GM18507 (cell line): ENCODE measurements at regions not wholly inside any gene's neighbourhood (a gene's known extent, or its start where the extent isn't known, plus 50 kb on each side); places are given as distances from the start of the nearest gene placed in this dataset.
A peak's percentile ranks its signal among the peaks of the same experiment; 100 is the strongest.

ENCODE experiments used
- DNase-seq: peaks from one replicate; pipeline ENCODE4 v3.0.0; 2011; ENCODE audit warnings: low read depth; ENCODE audit not compliant: insufficient read length; ENCODE audit errors: extremely low spot score
- FAIRE-seq: peaks from 2 replicates; lab custom pipeline; 2011; peaks lifted over from hg19 to GRCh38; lab: Jason Lieb, UNC

DNA sequence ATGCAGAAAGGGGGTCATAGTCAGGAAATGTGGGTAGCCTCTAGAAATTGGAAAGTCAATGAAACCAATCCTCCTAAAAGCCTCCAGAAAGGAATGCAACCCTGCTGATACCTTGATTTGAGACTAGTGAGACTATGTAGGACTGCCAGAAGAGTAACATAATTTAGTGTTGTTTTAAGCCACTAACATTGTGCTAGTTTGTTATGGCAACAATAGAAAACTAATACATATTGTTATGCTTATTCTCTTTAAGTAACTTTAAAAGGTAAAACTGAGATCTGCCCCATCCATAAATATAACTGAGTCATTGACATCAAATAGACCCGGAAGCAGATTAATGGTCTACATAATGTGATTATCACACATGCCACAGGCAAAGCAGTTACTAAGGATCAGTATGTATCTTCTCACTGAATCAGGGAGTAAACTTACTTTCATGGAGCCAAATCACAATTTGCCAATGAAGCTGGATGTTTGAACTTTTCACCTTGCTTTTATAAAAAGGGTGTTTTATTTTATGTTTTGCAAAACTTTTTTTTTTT lies 146.4 kb upstream of the TMEM106B start:
- DNase-seq = no peak
- FAIRE-seq = no peak

DNA sequence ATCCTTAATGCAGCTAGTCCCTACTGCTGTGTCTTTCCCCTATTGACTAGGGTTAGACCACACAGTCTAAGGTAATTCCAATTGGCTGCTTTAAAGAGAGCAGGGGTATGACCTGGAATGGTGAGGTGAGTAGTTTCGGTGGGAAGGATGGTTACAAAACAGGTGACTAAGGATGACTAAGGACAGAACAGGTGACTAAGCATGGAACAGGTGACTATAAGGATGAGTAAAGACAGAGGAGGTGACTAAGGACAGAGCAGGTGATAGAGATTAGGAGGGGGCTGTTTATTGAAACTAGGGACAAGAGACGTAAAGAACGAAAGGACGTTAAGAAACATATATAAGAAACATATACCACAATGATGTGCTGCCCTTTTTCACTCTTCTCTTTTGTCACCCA lies 145.1 kb upstream of the TMEM106B start:
- FAIRE-seq (no peak), DNase-seq (no peak)

DNA sequence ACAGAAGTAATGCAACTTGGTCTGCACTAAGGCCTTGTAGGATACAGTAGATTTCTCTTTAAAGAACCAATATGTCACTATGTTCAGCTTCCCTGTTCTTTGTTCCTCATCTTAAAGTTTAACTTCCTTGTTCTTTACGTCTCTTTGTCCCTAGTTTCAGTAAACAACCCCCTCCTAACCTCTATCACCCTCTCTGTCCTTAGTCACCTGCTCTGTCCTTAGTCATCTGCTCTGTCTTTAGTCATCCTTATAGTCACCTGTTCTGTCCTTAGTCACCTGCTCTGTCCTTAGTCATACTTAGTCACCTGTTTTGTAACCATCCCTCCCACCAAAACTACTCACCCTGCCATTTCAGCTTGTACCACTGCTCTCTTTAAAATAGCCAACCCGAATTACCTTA lies 144.6 kb upstream of the TMEM106B start:
- no peak for FAIRE-seq

DNA sequence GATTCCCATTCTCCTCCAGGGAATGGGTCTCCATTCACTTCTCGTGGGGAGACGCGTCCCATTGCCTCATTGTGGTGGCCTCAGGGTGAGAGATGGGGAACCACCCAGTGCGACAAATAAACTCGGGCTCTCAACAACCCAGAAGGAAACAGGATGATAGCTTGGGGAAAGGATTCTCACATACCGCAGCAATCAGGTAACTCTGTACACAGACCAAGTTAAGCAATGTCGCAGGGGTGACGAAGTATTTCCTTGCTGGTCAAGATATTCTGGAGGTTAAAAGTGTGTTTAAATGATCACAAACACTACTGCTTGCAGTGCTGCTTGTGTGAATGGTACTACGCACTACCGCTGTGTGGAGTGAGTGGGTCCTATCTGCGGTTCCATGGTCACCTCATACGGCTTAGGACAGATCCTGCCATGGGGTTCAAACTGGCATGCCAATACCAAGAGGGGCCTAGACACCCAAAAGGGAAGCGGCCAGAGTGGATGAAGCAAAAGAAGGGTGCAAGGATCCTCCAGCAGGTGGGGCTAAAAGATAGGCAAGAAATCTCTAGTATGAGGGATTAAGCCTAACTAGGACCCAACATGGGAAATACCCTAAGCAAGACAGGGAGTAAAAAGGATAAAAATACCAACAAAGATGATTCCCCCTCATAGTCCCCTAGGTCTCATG lies 143.8 kb upstream of the TMEM106B start:
- FAIRE-seq = peak; percentile 60
- DNase-seq = peak; percentile 1

More for the DNA sequence above, 144.6 kb upstream of the TMEM106B start:
- DNase-seq = no peak

DNA sequence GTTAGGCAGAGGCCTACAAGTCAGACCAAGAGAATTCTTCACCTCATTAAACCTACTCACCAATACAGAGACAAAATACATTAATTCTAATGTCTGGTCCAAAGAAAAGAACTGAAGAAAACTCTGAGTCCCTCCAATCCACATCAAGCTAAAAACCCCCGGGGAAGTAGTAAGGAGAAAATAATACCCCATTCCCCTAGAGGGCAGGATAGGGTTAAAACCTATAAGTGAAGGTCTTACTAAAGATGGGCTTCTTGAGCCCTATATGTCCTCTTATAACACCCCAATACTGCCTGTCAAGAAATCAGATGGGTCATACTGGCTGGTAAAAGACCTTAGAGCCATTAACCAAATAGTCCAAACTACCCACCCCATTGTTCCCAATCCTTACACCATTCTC lies 141.3 kb upstream of the TMEM106B start:
- FAIRE-seq = no peak
- DNase-seq = no peak

DNA sequence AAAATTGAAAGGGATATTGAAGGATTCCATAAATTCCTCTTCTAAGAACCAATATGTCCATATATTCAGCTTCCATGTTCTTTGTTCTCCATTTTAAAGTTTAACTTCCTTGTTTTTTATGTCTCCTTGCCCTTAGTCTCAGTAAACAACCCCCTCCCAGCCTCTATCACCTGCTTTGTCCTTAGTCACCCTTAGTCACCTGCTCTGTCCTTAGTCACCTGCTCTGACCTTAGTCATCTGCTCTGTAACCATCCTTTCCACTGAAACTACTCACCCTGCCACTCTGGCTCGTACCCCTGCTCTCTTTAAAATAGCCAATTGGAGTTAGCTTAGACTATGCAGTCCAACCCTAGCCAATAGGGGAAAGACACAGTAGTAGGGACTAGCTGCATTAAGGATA lies 136.2 kb upstream of the TMEM106B start:
- DNase-seq = no peak
- no peak for FAIRE-seq

DNA sequence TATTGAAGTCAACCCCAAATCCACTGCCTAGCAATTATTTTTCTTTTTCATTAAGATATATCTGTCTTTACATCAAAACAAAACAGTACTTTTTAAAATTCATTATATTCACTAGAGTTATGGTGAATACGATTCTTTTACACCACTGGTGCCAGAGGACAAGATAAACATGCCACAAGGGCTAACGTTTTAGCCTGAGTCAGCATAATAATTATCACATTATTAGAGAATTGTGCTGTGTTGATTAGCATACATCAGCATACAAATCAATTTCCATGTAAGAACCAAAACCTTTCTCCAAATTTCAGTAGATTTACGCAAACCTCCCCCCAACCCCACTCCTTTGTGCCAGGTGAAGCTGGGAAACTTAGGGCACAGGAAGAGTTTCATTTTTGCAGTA lies 131.1 kb upstream of the TMEM106B start:
- DNase-seq (no peak), FAIRE-seq (no peak)

DNA sequence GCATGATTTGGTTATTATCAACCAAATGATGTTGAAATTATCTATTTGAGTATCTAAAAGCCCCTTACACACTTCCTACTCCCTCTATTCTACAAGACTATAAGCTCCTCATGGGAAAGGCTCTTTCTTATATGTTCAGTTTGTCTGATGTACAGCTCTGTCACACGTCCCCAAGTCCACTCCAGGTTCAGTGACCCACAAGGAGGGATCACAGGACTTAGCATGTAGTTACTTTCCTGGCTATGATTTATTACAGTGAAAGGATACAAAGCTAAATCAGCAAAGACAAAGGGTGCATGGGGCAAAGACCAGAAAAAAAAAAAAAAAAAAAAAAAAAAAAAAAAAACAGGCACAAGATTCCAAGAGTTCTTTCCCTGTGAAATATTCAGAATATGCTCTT lies 125.6 kb upstream of the TMEM106B start:
- DNase-seq (no peak), FAIRE-seq (no peak)

DNA sequence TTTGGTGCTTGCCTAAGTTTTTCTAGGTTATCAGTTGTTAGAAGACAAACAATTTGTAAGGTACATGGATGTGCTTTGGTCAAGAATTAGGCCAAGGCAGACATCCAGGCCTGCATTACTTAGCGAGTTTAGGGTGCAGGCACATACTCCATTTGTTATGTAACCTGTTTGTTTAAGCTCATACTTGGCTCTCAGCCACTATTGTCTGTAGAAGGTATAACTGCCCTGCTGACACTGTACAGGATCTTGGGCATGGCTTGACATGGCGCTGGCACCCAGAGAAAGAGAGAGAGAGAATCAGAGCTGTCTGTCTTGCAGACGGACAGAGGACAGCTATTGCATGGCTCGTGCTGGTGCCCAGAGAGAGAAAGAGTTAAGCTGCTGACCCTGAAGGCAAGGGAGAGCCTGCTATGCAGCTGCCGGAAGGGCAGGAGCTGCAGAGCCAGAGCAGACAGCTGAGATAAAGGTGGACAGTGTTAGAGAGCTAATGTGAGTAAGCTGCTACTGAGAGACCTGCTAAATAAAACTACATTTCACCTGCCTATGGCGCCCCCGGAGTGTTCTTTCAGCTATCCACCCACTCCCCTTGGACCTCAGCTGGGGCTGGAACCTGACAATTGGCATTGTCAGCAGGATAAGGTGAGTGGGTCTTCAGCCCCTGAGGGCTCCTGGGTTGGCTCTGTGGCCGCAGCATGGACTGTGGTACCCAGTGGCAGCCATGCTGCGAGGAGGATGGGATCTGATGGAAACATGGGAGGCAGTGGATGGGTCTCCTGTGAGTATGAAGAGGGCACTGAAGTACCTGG lies 120.9 kb upstream of the TMEM106B start:
- FAIRE-seq (no peak), DNase-seq (no peak)

DNA sequence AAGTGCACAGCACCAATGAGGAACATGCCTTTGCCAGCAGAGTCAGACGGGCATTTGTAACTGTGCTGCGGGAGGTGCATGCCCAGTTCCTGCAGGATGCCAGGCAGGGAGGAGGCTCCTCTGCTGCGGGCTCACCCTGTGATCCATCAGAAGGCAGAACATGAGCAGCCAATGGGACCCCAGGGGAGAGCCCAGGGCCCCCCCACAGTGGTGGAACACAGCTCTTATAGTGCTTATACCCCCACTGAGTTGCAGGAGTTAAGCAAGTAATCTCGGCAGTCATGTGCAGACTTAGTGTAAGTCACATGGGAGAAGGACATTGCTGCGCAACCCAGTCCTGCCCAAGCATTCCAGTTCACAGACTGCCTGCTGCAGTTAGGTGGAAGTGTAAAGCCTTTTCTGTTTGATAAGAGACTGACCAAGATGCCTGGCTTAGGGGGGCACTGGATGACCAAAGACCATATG lies 120.3 kb upstream of the TMEM106B start:
- DNase-seq = no peak
- FAIRE-seq = no peak

DNA sequence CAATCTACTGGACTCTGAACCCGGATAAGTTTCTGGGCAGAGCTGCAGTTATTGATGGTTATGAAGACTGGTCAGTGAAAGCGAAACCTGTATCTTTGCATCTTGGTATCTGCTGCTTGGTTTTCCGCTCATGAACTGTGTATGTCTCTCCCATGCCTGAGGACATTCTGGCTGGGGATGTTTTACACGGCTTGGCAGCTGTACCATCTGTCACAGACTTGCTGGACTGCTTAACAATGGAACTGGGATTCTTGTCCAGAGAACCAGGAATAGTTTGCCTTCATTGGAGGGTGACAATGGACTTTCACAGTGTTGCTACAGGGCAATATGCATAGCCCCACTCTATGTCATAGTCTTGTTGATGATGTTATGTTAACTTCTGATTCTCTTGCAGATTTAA lies 119.9 kb upstream of the TMEM106B start:
- FAIRE-seq (no peak), DNase-seq (no peak)

DNA sequence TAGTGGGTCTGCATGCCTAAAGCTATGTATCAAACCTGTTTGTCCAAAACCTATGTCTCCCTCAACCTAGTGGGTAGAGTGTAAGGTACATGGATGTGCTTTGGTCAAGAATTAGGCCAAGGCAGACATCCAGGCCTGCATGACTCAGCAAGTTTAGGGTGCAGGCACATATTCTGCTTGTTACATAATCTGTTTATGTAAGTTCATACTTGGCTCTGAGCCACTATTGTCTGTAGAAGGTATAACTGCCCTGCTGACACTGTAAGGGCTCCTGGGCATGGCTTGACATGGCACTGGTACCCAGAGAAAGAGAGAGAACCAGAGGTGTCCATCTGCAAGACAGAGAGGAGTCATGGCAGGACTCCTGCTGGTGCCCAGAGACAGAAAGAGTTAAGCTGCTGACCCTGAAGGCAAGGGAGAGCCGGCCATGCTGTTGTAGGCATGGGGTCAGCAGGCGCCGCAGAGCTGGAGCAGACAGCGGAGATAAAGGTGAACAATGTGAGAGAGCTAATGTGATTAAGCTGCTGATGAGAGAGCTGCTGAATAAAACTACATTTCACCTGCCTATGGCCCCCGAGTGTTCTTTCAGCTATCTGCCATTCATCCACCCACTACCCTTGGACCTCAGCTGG lies 118.5 kb upstream of the TMEM106B start:
- FAIRE-seq = no peak

DNA sequence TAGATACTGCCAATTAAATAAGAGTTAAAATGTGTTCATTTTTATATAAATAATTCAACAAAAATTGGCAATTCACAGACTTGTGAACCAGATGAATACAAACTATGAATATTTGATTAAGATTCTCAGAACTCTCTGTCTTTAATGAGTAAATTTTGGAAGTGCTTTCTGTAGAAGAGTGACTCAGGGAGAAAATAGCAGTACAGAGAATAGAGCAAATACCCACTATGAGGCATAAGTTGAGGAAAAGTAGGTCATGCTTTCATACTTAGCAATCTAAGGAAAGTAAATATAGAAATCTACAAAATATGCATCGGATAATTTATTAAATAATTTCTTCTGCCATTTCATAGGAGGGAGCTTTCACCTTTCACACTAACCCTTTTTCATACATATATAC lies 117.7 kb upstream of the TMEM106B start:
- no peak for DNase-seq
- FAIRE-seq = no peak

More for the DNA sequence above, 118.5 kb upstream of the TMEM106B start:
- DNase-seq = no peak

DNA sequence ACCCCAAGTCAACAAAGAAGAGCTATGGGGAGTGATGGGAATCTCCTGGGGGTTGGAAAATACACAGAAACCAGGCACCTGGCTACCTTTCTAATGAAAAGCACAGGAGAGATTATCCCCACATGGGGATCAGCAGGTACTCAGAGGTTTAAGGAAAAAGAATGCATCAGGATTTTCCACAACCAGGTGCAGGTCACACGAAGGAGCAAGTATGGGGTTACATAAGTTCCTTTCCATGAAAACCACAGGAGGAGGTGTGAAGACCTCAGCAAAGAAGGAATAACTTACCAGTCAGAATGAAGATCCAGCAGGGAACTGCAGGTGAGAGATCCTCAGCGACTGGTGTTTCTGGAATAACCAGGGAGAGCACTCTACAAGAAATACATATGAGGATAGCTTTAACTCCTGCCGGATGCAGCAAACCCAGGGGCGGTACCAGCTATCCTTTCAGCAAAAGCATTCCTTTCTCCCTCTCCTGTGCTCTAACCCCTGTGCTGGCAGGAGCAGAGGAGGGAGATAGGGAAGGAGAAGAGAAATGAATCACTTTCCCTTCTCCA lies 116.7 kb upstream of the TMEM106B start:
- FAIRE-seq (no peak), DNase-seq (no peak)

DNA sequence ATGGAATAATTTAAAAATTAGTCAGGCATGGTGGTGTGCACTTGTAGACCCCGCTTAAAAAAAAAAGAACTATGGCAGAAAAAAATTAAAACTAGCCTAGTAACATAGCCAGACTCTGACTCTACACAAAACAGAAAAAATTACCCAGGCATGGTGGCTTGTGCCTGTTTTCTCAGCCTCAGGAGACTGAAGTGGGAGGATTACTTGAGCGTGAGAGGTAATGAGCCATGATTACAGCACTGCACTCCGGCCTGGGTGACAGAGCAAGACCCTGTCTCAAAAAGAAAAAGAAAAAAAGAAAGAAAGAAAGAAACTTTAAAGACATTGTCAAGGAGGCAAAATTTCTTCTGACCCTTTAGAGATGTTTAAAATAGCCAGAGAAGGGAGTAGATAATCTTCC lies 109.0 kb upstream of the TMEM106B start:
- DNase-seq (no peak), FAIRE-seq (no peak)

DNA sequence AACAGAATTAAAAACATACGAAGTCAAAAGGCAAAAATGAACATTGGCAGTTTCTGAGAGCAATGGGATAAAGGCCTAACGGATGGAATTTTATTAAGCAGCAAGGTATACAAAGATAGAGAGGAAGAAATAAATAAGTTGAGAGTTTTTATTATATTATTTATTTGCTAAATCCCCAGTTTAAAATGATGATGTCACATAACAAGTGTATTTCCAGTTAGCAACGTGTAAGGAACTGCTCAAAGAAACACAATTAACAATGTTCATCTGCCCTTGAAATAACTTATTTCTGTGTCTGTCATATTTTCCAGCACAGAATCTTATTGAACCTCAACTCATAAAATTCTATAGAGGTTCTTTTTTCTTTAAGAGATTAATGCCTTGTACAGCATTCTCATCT lies 108.6 kb upstream of the TMEM106B start:
- FAIRE-seq (no peak), DNase-seq (no peak)

DNA sequence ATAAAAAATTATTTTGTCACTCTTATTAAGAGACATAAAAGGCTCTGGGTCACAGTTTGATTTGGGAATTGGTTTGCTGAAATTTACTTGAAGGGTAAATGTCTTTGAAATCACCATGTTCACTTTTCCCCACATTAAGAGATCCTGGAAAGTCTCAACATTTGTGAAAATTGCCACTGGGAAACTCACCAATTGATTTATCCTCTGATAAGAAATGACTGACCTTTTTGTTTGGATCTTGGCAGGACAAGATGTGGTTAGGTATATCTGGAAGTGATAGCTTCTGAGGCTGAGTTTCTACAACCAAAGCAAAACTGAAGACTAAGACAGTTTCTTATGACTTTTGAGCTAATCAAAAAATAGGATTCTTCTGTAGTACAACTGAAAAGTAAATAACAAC lies 107.1 kb upstream of the TMEM106B start:
- FAIRE-seq = no peak
- DNase-seq = no peak

DNA sequence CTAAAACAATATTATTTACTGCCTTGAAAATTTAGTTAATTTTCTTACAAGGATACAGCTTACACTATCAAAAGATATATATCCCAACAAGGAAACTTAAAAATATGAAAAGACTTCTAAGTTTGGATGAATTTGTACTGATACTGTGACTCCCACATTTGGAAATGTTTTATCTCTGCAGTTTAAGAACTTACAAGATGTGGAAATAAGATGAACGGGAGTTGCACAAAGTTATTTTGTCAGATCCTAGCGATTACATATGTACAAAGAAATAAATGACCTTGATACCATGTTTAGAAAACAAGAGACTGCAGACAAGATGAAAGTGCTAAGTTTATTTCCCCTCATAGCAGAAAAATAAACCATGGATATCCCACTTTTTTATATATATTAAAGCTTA lies 103.7 kb upstream of the TMEM106B start:
- DNase-seq = no peak
- FAIRE-seq = no peak

DNA sequence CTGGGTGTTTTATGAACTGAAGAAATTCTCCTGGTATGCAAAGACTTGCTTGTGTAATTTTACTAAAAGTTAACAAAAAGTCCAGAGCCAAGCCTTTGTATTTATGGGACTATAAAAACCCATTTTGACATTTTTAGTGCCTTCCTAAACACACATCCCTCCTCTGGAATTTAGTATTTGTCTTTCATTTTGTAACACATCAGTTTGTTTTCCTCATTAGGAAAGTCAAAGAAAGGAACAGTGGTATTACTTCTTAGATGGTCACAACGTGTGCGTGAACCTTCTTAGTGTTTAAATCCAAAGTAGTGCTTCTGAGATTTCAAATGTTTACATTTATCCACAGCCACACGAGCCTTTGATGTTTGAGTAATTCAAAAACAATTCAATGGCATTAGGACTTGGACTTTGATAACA lies 103.2 kb upstream of the TMEM106B start:
- FAIRE-seq (no peak), DNase-seq (no peak)

DNA sequence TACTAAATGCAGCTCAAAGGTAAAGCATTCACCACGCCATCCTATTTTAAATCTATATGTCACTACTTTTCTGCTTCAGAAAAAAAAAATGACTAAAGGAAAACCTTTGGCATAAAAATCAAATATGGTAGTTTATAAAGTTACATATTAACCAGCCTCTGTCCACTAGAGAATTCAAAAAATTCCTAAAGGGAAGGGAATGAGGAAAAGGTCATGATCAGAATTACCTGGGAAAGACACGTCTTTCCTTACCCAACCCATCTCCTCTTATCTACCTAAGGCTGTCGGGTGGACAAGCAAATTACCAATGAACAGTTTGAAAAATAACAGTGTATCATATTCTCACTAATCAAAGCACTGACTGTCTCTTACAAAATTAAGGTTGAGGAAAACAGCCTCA lies 100.7 kb upstream of the TMEM106B start:
- DNase-seq (no peak), FAIRE-seq (no peak)
